ENCODE measurements at regions not wholly inside any gene's neighbourhood (a gene's known extent, or its start where the extent isn't known, plus 50 kb on each side); places are given as distances from the start of the nearest gene placed in this dataset.
"Not testable (repeated sequence)": the region's sequence is repeated elsewhere in the genome, so short reads cannot be mapped to it uniquely, and the experiment has no call there.

- H3K27me3 Mint-ChIP-seq = peaks cover 3% of the 10 kb centered on the region
- DNase-seq = no peak
Observed at GRCh38 chr1:30090162-30090820, 633.1 kb downstream of the MATN1 start.

GRCh38 chr1:30089024-30089430 lies 634.4 kb downstream of the MATN1 start:
- H3K27me3 Mint-ChIP-seq = peaks cover 3% of the 10 kb centered on the region

More at GRCh38 chr1:30090162-30090820, 633.1 kb downstream of the MATN1 start:
- peaks cover 2% of the 10 kb centered on the region for H3K36me3 Mint-ChIP-seq (ENCODE audit: low read depth)
- no peak overlapping the region for H3K4me3 Mint-ChIP-seq
- H3K4me1 Mint-ChIP-seq = no peaks in the 10 kb centered on the region
- peaks cover 15% of the 10 kb centered on the region for H3K9me3 Mint-ChIP-seq
- H3K27ac Mint-ChIP-seq = no peak overlapping the region
- intact Hi-C loops (cut with micrococcal nuclease) = no loop called here

GRCh38 chr1:30088594-30088993 lies 634.8 kb downstream of the MATN1 start:
- H3K9me3 Mint-ChIP-seq = peaks cover 9% of the 10 kb centered on the region
- H3K36me3 Mint-ChIP-seq (ENCODE audit: low read depth) = peaks cover 2% of the 10 kb centered on the region
- H3K27me3 Mint-ChIP-seq = peaks cover 3% of the 10 kb centered on the region
- no peak overlapping the region for H3K4me3 Mint-ChIP-seq
- H3K4me1 Mint-ChIP-seq = no peaks in the 10 kb centered on the region
- no peak for DNase-seq
- no peak overlapping the region for H3K27ac Mint-ChIP-seq
- intact Hi-C loops (cut with micrococcal nuclease) = no loop called here

More at GRCh38 chr1:30089024-30089430, 634.4 kb downstream of the MATN1 start:
- no peak for DNase-seq
- Mint-ChIP-seq H3K36me3 (ENCODE audit: low read depth) (peaks cover 2% of the 10 kb centered on the region), H3K4me1 (no peaks in the 10 kb centered on the region), H3K9me3 (peaks cover 14% of the 10 kb centered on the region), H3K27ac (no peak overlapping the region), H3K4me3 (no peak overlapping the region)
- intact Hi-C loops (cut with micrococcal nuclease) = no loop called here

GRCh38 chr1:30087465-30087864 lies 635.9 kb downstream of the MATN1 start:
- no peaks in the 10 kb centered on the region for H3K9me3 Mint-ChIP-seq
- intact Hi-C loops (cut with micrococcal nuclease) = no loop called here
- H3K27me3 Mint-ChIP-seq = peaks cover 3% of the 10 kb centered on the region
- DNase-seq = no peak
- H3K4me1 Mint-ChIP-seq = no peaks in the 10 kb centered on the region
- no peak overlapping the region for H3K27ac Mint-ChIP-seq
- no peak overlapping the region for H3K4me3 Mint-ChIP-seq
- peaks cover 2% of the 10 kb centered on the region for H3K36me3 Mint-ChIP-seq (ENCODE audit: low read depth)

- intact Hi-C loops (cut with micrococcal nuclease) = no loop called here
- Mint-ChIP-seq H3K27ac (no peak overlapping the region), H3K27me3 (peaks cover 10% of the 10 kb centered on the region), H3K36me3 (ENCODE audit: low read depth) (no peaks in the 10 kb centered on the region), H3K9me3 (no peaks in the 10 kb centered on the region), H3K4me1 (no peaks in the 10 kb centered on the region), H3K4me3 (no peak overlapping the region)
- DNase-seq = peak; percentile 78
Observed at GRCh38 chr1:30085811-30086770, 637.3 kb downstream of the MATN1 start.

GRCh38 chr1:30084909-30085571 lies 638.3 kb downstream of the MATN1 start:
- no peaks in the 10 kb centered on the region for H3K9me3 Mint-ChIP-seq
- H3K4me1 Mint-ChIP-seq = no peaks in the 10 kb centered on the region
- H3K4me3 Mint-ChIP-seq = no peak overlapping the region
- H3K27me3 Mint-ChIP-seq = peaks cover 10% of the 10 kb centered on the region
- H3K27ac Mint-ChIP-seq = no peak overlapping the region
- intact Hi-C loops (cut with micrococcal nuclease) = no loop called here
- no peaks in the 10 kb centered on the region for H3K36me3 Mint-ChIP-seq (ENCODE audit: low read depth)
- no peak for DNase-seq

GRCh38 chr1:30083800-30084464 lies 639.5 kb downstream of the MATN1 start:
- H3K36me3 Mint-ChIP-seq (ENCODE audit: low read depth) = no peaks in the 10 kb centered on the region
- H3K4me1 Mint-ChIP-seq = no peaks in the 10 kb centered on the region
- no peak overlapping the region for H3K27ac Mint-ChIP-seq
- no peak overlapping the region for H3K4me3 Mint-ChIP-seq
- no peaks in the 10 kb centered on the region for H3K9me3 Mint-ChIP-seq
- no peak for DNase-seq
- intact Hi-C loops (cut with micrococcal nuclease) = no loop called here
- H3K27me3 Mint-ChIP-seq = peaks cover 10% of the 10 kb centered on the region

- H3K4me3 Mint-ChIP-seq = no peak overlapping the region
- no peaks in the 10 kb centered on the region for H3K36me3 Mint-ChIP-seq (ENCODE audit: low read depth)
- intact Hi-C loops (cut with micrococcal nuclease) = no loop called here
- H3K9me3 Mint-ChIP-seq = no peaks in the 10 kb centered on the region
- DNase-seq = no peak
- no peaks in the 10 kb centered on the region for H3K4me1 Mint-ChIP-seq
- no peak overlapping the region for H3K27ac Mint-ChIP-seq
- peaks cover 11% of the 10 kb centered on the region for H3K27me3 Mint-ChIP-seq
Observed at GRCh38 chr1:30081379-30082102, 641.8 kb downstream of the MATN1 start.

GRCh38 chr1:30075916-30076315 lies 647.5 kb downstream of the MATN1 start:
- H3K4me3 Mint-ChIP-seq; H3K9me3 Mint-ChIP-seq; H3K36me3 Mint-ChIP-seq (ENCODE audit: low read depth); intact Hi-C loops (cut with micrococcal nuclease); H3K27me3 Mint-ChIP-seq; H3K27ac Mint-ChIP-seq; DNase-seq; H3K4me1 Mint-ChIP-seq: not testable (repeated sequence)

- H3K27ac Mint-ChIP-seq = no peak overlapping the region
- no peaks in the 10 kb centered on the region for H3K36me3 Mint-ChIP-seq (ENCODE audit: low read depth)
- intact Hi-C loops (cut with micrococcal nuclease) = no loop called here
Observed at GRCh38 chr1:30068787-30069472, 654.5 kb downstream of the MATN1 start.

GRCh38 chr1:30064547-30064946 lies 658.8 kb downstream of the MATN1 start:
- intact Hi-C loops (cut with micrococcal nuclease) = no loop called here
- Mint-ChIP-seq H3K4me3 (no peak overlapping the region), H3K4me1 (no peaks in the 10 kb centered on the region), H3K27ac (no peak overlapping the region), H3K9me3 (no peaks in the 10 kb centered on the region), H3K36me3 (ENCODE audit: low read depth) (no peaks in the 10 kb centered on the region), H3K27me3 (no peaks in the 10 kb centered on the region)
- no peak for DNase-seq

More at GRCh38 chr1:30068787-30069472, 654.5 kb downstream of the MATN1 start:
- Mint-ChIP-seq H3K9me3 (no peaks in the 10 kb centered on the region), H3K4me1 (no peaks in the 10 kb centered on the region), H3K4me3 (no peak overlapping the region), H3K27me3 (no peaks in the 10 kb centered on the region)
- DNase-seq = no peak

- H3K27ac Mint-ChIP-seq = no peak overlapping the region
- no peaks in the 10 kb centered on the region for H3K9me3 Mint-ChIP-seq
- intact Hi-C loops (cut with micrococcal nuclease) = no loop called here
- H3K36me3 Mint-ChIP-seq (ENCODE audit: low read depth) = no peaks in the 10 kb centered on the region
- no peaks in the 10 kb centered on the region for H3K4me1 Mint-ChIP-seq
- H3K4me3 Mint-ChIP-seq = no peak overlapping the region
- H3K27me3 Mint-ChIP-seq = no peaks in the 10 kb centered on the region
- no peak for DNase-seq
Observed at GRCh38 chr1:30063621-30064280, 659.6 kb downstream of the MATN1 start.

All from activated CD4-positive, alpha-beta T cell treated with anti-CD3 and anti-CD28 coated beads, Interleukin-2, amount 10 ng/mL, durations not matched to agents 24 days and 14 days (primary cell).